SK-N-SH (cell line): ENCODE measurements at regions not wholly inside any gene's neighbourhood (a gene's known extent, or its start where the extent isn't known, plus 50 kb on each side); places are given as distances from the start of the nearest gene placed in this dataset.

Source experiments
- CTCF ChIA-PET: fragments of 300-600, 350-600 bp; formaldehyde crosslinking; extraction: SDS; loops from one replicate; lab custom pipeline; 2021; lab: Yijun Ruan, JAX
- POLR2A ChIA-PET: fragments of 350-600 bp; sonication (Branson Sonifier 250); formaldehyde crosslinking; extraction: SDS; loops from one replicate; lab custom pipeline; 2020; ENCODE audit warnings: antibody characterized with exemption, inconsistent platforms; lab: Yijun Ruan, JAX
- DNase-seq: peaks from one replicate; pipeline ENCODE4 v3.0.0; 2012
- H2AFZ ChIP-seq: fragments of 200-600 bp; sonication (generic); 2 replicates; pipeline ENCODE4 v1.8.1; 2016; ENCODE audit warnings: antibody characterized with exemption, mild to moderate bottlenecking, low read depth
- H3F3A ChIP-seq: fragments of 200-600 bp; sonication (generic); replicated peaks from 2 replicates; pipeline ENCODE3; 2016; ENCODE audit warnings: antibody characterized with exemption, mild to moderate bottlenecking; ENCODE audit not compliant: insufficient read depth
- H3K27ac ChIP-seq, 2 experiments: fragments of 200-500 bp in 1 of 2; fragments of 200-600 bp in 1 of 2; sonication (Bioruptor generic) in 1 of 2; sonication (generic), shearing (Covaris generic) in 1 of 2; 2 replicates each; pipeline versions ENCODE4 v1.5.1 to v1.6.1; 2014 to 2016; ENCODE audit warnings: low read depth in 2 of 2, inconsistent platforms in 1 of 2, low read length in 1 of 2, mild to moderate bottlenecking in 1 of 2, mixed read lengths in 1 of 2
- H3K27me3 ChIP-seq: fragments of 200-600 bp; sonication (generic), shearing (Covaris generic); 2 replicates; pipeline ENCODE4 v1.6.1; 2016; ENCODE audit warnings: mixed run types; ENCODE audit not compliant: insufficient read depth
- H3K36me3 ChIP-seq, 2 experiments: fragments of 200-500 bp in 1 of 2; fragments of 200-600 bp in 1 of 2; sonication (Bioruptor generic) in 1 of 2; sonication (generic) in 1 of 2; replicated peaks in 1 of 2; 2 replicates each; pipeline versions ENCODE3 to v1.5.1; 2014 to 2016; ENCODE audit warnings: low read length in 1 of 2, mild to moderate bottlenecking in 1 of 2; ENCODE audit not compliant: insufficient read depth in 2 of 2, control insufficient read depth in 1 of 2
- H3K4me1 ChIP-seq, 2 experiments: fragments of 200-500 bp in 1 of 2; fragments of 200-600 bp in 1 of 2; sonication (Bioruptor generic) in 1 of 2; sonication (generic), shearing (Covaris generic) in 1 of 2; 2 replicates each; pipeline versions ENCODE4 v1.5.1 to v1.6.1; 2014 to 2016; ENCODE audit warnings: low read depth in 1 of 2, low read length in 1 of 2, mixed run types in 1 of 2; ENCODE audit not compliant: insufficient read depth in 2 of 2, control insufficient read depth in 1 of 2
- H3K4me2 ChIP-seq: fragments of 200-600 bp; sonication (generic), shearing (Covaris generic); 2 replicates; pipeline ENCODE4 v1.6.1; 2017; ENCODE audit warnings: mixed run types
- H3K4me3 ChIP-seq, 2 experiments: fragments of 200-500 bp in 1 of 2; fragments of 200-600 bp in 1 of 2; sonication (Bioruptor generic) in 1 of 2; sonication (generic), shearing (Covaris generic) in 1 of 2; 2 replicates each; pipeline versions ENCODE4 v1.5.1 to v1.8.1; 2014 to 2016; ENCODE audit warnings: low read depth in 2 of 2, inconsistent platforms in 1 of 2, low read length in 1 of 2, mild to moderate bottlenecking in 1 of 2, mixed read lengths in 1 of 2, moderate library complexity in 1 of 2
- H3K79me2 ChIP-seq: fragments of 200-600 bp; sonication (generic); 2 replicates; pipeline ENCODE4 v1.8.1; 2017; ENCODE audit warnings: mild to moderate bottlenecking; ENCODE audit not compliant: insufficient read depth
- H3K9ac ChIP-seq: fragments of 200-600 bp; sonication (generic); 2 replicates; pipeline ENCODE4 v1.6.1; 2017; ENCODE audit warnings: mixed run types
- H3K9me2 ChIP-seq: fragments of 200-600 bp; sonication (generic); 2 replicates; pipeline ENCODE4 v1.6.1; 2017; ENCODE audit warnings: mixed run types
- H3K9me3 ChIP-seq: fragments of 200-600 bp; sonication (generic); 2 replicates; pipeline ENCODE4 v1.6.1; 2017; ENCODE audit warnings: mixed run types, mild to moderate bottlenecking, moderate library complexity
- H4K20me1 ChIP-seq: fragments of 200-600 bp; sonication (generic); 2 replicates; pipeline ENCODE4 v1.6.1; 2017; ENCODE audit warnings: mild to moderate bottlenecking, mixed run types; ENCODE audit not compliant: insufficient read depth
- CHD2 ChIP-seq: fragments of 150-350 bp; IDR thresholded peaks from 2 replicates; pipeline ENCODE4 v1.6.1; 2018; ENCODE audit warnings: low read length; ENCODE audit not compliant: partially characterized antibody
- ELF1 ChIP-seq: IDR thresholded peaks from 2 replicates; pipeline ENCODE4 v1.4.0; 2012
- EP300 ChIP-seq, 2 experiments: IDR thresholded peaks; 2 replicates each; pipeline versions ENCODE4 v1.4.0 to v1.6.1; 2012; ENCODE audit warnings: borderline replicate concordance in 1 of 2, low read depth in 1 of 2, low read length in 1 of 2
- EZH2phosphoT487 ChIP-seq: fragments of 200-600 bp; sonication (generic); IDR thresholded peaks from 2 replicates; pipeline ENCODE4 v1.6.1; 2017; ENCODE audit warnings: low read depth, mixed run types, mild to moderate bottlenecking, antibody characterized with exemption, moderate library complexity, borderline replicate concordance
- FOSL2 ChIP-seq: IDR thresholded peaks from 2 replicates; pipeline ENCODE4 v1.4.0; 2012; ENCODE audit warnings: low read depth, mild to moderate bottlenecking, moderate library complexity, borderline replicate concordance
- FOXJ3 ChIP-seq: sonication (generic); formaldehyde crosslinking; IDR thresholded peaks from 2 replicates; pipeline ENCODE4 v1.5.1; 2020; ENCODE audit warnings: mild to moderate bottlenecking, missing genetic modification reagents
- FOXM1 ChIP-seq: IDR thresholded peaks from 2 replicates; pipeline ENCODE4 v1.4.0; 2012; ENCODE audit warnings: low read depth, mild to moderate bottlenecking
- GABPA ChIP-seq: IDR thresholded peaks from 2 replicates; pipeline ENCODE4 v1.4.0; 2012; ENCODE audit warnings: low read depth, mild to moderate bottlenecking
- GATA2 ChIP-seq: sonication (generic); formaldehyde crosslinking; IDR thresholded peaks from 2 replicates; pipeline ENCODE4 v1.5.0; 2020; ENCODE audit warnings: mild to moderate bottlenecking, missing genetic modification reagents
- IRF3 ChIP-seq: fragments of 150-350 bp; IDR thresholded peaks from 2 replicates; pipeline ENCODE4 v1.6.1; 2016; ENCODE audit warnings: mild to moderate bottlenecking, low read depth, low read length
- JUND ChIP-seq: IDR thresholded peaks from 2 replicates; pipeline ENCODE4 v1.4.0; 2012
- MAX ChIP-seq: IDR thresholded peaks from 2 replicates; pipeline ENCODE4 v1.4.0; 2012; ENCODE audit warnings: low read depth
- MEF2A ChIP-seq: IDR thresholded peaks from 2 replicates; pipeline ENCODE4 v1.4.0; 2012; ENCODE audit warnings: low read depth, borderline replicate concordance
- MXI1 ChIP-seq: IDR thresholded peaks from 2 replicates; pipeline ENCODE4 v1.6.1; 2012; ENCODE audit warnings: mild to moderate bottlenecking, low read depth, low read length, improper control_type of control experiment
- NFIC ChIP-seq: IDR thresholded peaks from 2 replicates; pipeline ENCODE4 v1.4.0; 2012; ENCODE audit warnings: borderline replicate concordance
- NRF1 ChIP-seq: IDR thresholded peaks from 2 replicates; pipeline ENCODE4 v1.6.1; 2012; ENCODE audit warnings: low read depth, mild to moderate bottlenecking, low read length
- PBX3 ChIP-seq: IDR thresholded peaks from 2 replicates; pipeline ENCODE4; 2012
- RAD21 ChIP-seq: IDR thresholded peaks from 2 replicates; pipeline ENCODE4 v1.6.1; 2012; ENCODE audit warnings: mild to moderate bottlenecking, low read length
- RCOR1 ChIP-seq: fragments of 150-350 bp; IDR thresholded peaks from 2 replicates; pipeline ENCODE4 v1.6.1; 2017; ENCODE audit warnings: antibody characterized with exemption, low read length
- RFX5 ChIP-seq: IDR thresholded peaks from 2 replicates; pipeline ENCODE4 v1.6.1; 2012; ENCODE audit warnings: mild to moderate bottlenecking, improper control_type of control experiment, low read length
- RXRA ChIP-seq: IDR thresholded peaks from 2 replicates; pipeline ENCODE4 v1.4.0; 2012; ENCODE audit warnings: low read depth, mild to moderate bottlenecking, borderline replicate concordance
- SIN3A ChIP-seq: IDR thresholded peaks from 2 replicates; pipeline ENCODE4 v1.6.1; 2012; ENCODE audit warnings: low read depth, mild to moderate bottlenecking, low read length, moderate library complexity, borderline replicate concordance
- TAF1 ChIP-seq: IDR thresholded peaks from 2 replicates; pipeline ENCODE4 v1.6.1; 2012; ENCODE audit warnings: low read depth, mild to moderate bottlenecking, low read length, moderate library complexity, borderline replicate concordance
- TCF12 ChIP-seq: IDR thresholded peaks from 2 replicates; pipeline ENCODE4 v1.4.0; 2012
- TEAD4 ChIP-seq: IDR thresholded peaks from 2 replicates; pipeline ENCODE4 v1.4.0; 2012; ENCODE audit warnings: mild to moderate bottlenecking, borderline replicate concordance; ENCODE audit not compliant: insufficient read depth
- USF1 ChIP-seq: IDR thresholded peaks from 2 replicates; pipeline ENCODE4 v1.4.0; 2012; ENCODE audit warnings: low read depth, borderline replicate concordance
- USF2 ChIP-seq: fragments of 150-350 bp; IDR thresholded peaks from 2 replicates; pipeline ENCODE4 v1.6.1; 2017; ENCODE audit warnings: antibody characterized with exemption, low read length, low read depth, borderline replicate concordance
- YY1 ChIP-seq: IDR thresholded peaks from 2 replicates; pipeline ENCODE4 v1.4.0; 2012; ENCODE audit warnings: low read depth, mild to moderate bottlenecking
- WGBS: methylation state at CpG from one replicate; pipeline ENCODE4 v1.1.6; 2017; ENCODE audit warnings: low lambda C conversion rate; 5-methylcytosine and 5-hydroxymethylcytosine counted together

GRCh38 chr1:54488779-54489626 is 59.0 kb upstream of the ACOT11 start (continued):
- no peak; the same call in 1 of the 2 replicates for TF ChIP-seq MAX
- TF ChIP-seq MXI1, result peak; percentile 36; the same call in 1 of the 2 replicates
- peak; percentile 58; the same call in 1 of the 2 replicates for TF ChIP-seq SIN3A
- no peak for TF ChIP-seq IRF3
- TF ChIP-seq FOXM1, result no peak
- TF ChIP-seq FOSL2, result no peak
- no peak for TF ChIP-seq NFIC
- TF ChIP-seq ELF1, result no peak
- TF ChIP-seq TCF12, result no peak
- no peak for TF ChIP-seq TAF1
- TF ChIP-seq NRF1, result no peak
- TF ChIP-seq YY1, result 0 out of 2 replicates have a peak, but pooled peaks have one; percentile 15
- no peak for TF ChIP-seq JUND

- ChIA-PET CTCF (interaction anchor here (0.6 to 3.9 kb wide), 27 partner anchors 11 to 459 kb away, joined by 3 to 75 read pairs (median 4); partner anchors contain the start of gene ACOT11), POLR2A (interaction anchor here (0.8 to 1.4 kb wide), 4 partner anchors 81 to 366 kb away, joined by 3 to 21 read pairs (median 6); partner anchors contain the start of gene SSBP3)
- H3K4me2 ChIP-seq, result peak overlapping the region; percentile 98
- H3K79me2 ChIP-seq, result no peaks in the 10 kb centered on the region
- H4K20me1 ChIP-seq, result no peaks in the 10 kb centered on the region
- peak overlapping the region; percentile 54 to 86 for H3K4me3 ChIP-seq
- WGBS, result under 1% methylated on average over 27 of the region's 62 CpGs
- H3F3A ChIP-seq, result peaks cover 5% of the 10 kb centered on the region
- H3K4me1 ChIP-seq, result peaks cover 11 to 31% of the 10 kb centered on the region in 2 experiments; a peak in 3 of 4 replicates
- peak; percentile 96 for DNase-seq
- no peaks in the 10 kb centered on the region for H3K9me3 ChIP-seq
- H3K27me3 ChIP-seq, result no peaks in the 10 kb centered on the region
- H2AFZ ChIP-seq, result peak overlapping the region; percentile 77
- H3K27ac ChIP-seq, result peak overlapping the region; percentile 96 to 97
- H3K36me3 ChIP-seq, result no peaks in the 10 kb centered on the region
- peak overlapping the region; percentile 93 for H3K9ac ChIP-seq
- H3K9me2 ChIP-seq, result no peaks in the 10 kb centered on the region
- no peak; the same call in 1 of the 2 replicates for TF ChIP-seq PBX3
- TF ChIP-seq RAD21, result peak; percentile 45
- no peak for TF ChIP-seq GATA2 (CRISPR knock-in tag)
- TF ChIP-seq JUND, result no peak
- no peak for TF ChIP-seq NRF1
- peak; percentile 95 for TF ChIP-seq CHD2
- TF ChIP-seq EZH2phosphoT487, result no peak
- peak; percentile 77 for TF ChIP-seq TEAD4
- TF ChIP-seq YY1, result no peak
- TF ChIP-seq USF1, result no peak
- TF ChIP-seq EP300 (IDR thresholded peaks at IDR 0.05; ENCODE audit: borderline replicate concordance in 1 of 2, low read depth in 1 of 2, low read length in 1 of 2), result peak; percentile 49 to 84; a peak in 3 of 4 replicates
- no peak for TF ChIP-seq USF2
- peak; percentile 71 for TF ChIP-seq GABPA
- 0 out of 2 replicates have a peak, but pooled peaks have one; percentile 18 for TF ChIP-seq MEF2A
- TF ChIP-seq RXRA, result peak; percentile 79; the same call in 1 of the 2 replicates
- no peak for TF ChIP-seq RCOR1
- TF ChIP-seq FOXJ3 (CRISPR knock-in tag), result no peak
- TF ChIP-seq RFX5, result no peak
Measured at GRCh38 chr1:54488065-54488750, 59.8 kb upstream of the ACOT11 start.
